ENCODE measurements at regions not wholly inside any gene's neighbourhood (a gene's known extent, or its start where the extent isn't known, plus 50 kb on each side); places are given as distances from the start of the nearest gene placed in this dataset.

- TF ChIP-seq, protein P1, sequence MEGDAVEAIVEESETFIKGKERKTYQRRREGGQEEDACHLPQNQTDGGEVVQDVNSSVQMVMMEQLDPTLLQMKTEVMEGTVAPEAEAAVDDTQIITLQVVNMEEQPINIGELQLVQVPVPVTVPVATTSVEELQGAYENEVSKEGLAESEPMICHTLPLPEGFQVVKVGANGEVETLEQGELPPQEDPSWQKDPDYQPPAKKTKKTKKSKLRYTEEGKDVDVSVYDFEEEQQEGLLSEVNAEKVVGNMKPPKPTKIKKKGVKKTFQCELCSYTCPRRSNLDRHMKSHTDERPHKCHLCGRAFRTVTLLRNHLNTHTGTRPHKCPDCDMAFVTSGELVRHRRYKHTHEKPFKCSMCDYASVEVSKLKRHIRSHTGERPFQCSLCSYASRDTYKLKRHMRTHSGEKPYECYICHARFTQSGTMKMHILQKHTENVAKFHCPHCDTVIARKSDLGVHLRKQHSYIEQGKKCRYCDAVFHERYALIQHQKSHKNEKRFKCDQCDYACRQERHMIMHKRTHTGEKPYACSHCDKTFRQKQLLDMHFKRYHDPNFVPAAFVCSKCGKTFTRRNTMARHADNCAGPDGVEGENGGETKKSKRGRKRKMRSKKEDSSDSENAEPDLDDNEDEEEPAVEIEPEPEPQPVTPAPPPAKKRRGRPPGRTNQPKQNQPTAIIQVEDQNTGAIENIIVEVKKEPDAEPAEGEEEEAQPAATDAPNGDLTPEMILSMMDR (IDR thresholded peaks at IDR 0.05; ENCODE audit: low read depth, low read length, poor library complexity, severe bottlenecking): no peak
- no peak for TF ChIP-seq EZH2phosphoT487 (IDR thresholded peaks at IDR 0.05; ENCODE audit: borderline replicate concordance, low read length)
Observed at GRCh38 chr6:11393713-11394627, 143.6 kb upstream of the TMEM170B start.
